ENCODE measurements at regions not wholly inside any gene's neighbourhood (a gene's known extent, or its start where the extent isn't known, plus 50 kb on each side); places are given as distances from the start of the nearest gene placed in this dataset.

DNA sequence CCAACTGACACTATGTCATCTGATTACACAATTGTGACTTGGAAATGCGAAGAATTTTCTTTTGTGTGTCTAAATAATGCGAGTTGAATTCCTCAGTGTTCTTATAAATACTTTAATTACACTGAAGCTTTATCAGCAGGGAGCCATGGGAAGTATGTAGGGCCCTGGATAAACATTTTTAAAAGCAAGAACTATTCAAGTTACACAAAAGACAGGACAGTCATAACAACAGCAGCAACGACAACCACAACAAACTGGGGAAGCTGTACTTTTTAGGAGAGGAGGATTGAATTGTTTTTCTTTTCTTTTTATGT, 250.3 kb upstream of the ZNF608 start:
- BruUV-seq (replicated peaks) = no TSS peak
- Histone ChIP-seq H3K4me3 (replicated peaks in 1 of 3; ENCODE audit: insufficient read depth in 1 of 3, low read depth in 2 of 3, low read length in 3 of 3) (no peak overlapping the region), H4K20me1 (ENCODE audit: insufficient read depth, low read length) (no peaks in the 10 kb centered on the region), H3K36me3 (replicated peaks in 1 of 2; ENCODE audit: control insufficient read depth in 1 of 2, insufficient read depth in 2 of 2, low read length in 2 of 2) (no peaks in the 10 kb centered on the region), H3K27ac (ENCODE audit: extremely low read length, insufficient read depth, low read length) (no peak overlapping the region), H3K79me2 (ENCODE audit: insufficient read depth, low read length) (no peaks in the 10 kb centered on the region), H3K4me1 (ENCODE audit: insufficient read depth, low read length) (no peaks in the 10 kb centered on the region), H3K27me3 (ENCODE audit: control insufficient read depth in 1 of 2, insufficient read depth in 2 of 2, low read length in 2 of 2) (no peaks in the 10 kb centered on the region), H2AFZ (ENCODE audit: low read length) (no peak overlapping the region), H3K9me3 (ENCODE audit: low read length) (no peaks in the 10 kb centered on the region), H3K4me2 (ENCODE audit: low read depth, low read length) (no peak overlapping the region), H3K9ac (ENCODE audit: insufficient read depth, low read depth, low read length) (no peak overlapping the region)
- CTCF ChIA-PET (ENCODE audit: low intra/inter-chr PET ratio, low total read pairs) = no interaction called here
- FAIRE-seq = no peak
- no peak for ATAC-seq
- TF ChIP-seq NFE2 (CRISPR knock-in tag; IDR thresholded peaks at IDR 0.05) (no peak), EP300 (IDR thresholded peaks at IDR 0.05; ENCODE audit: low read depth in 2 of 2, low read length in 2 of 2) (no peak), EP300 (CRISPR knock-in tag; IDR thresholded peaks at IDR 0.05; ENCODE audit: borderline replicate concordance) (no peak), JUN (CRISPR knock-in tag; IDR thresholded peaks at IDR 0.05) (no peak), SOX6 (IDR thresholded peaks at IDR 0.05) (no peak), SOX6 (CRISPR knock-in tag; IDR thresholded peaks at IDR 0.05) (no peak), ZBTB1 (CRISPR knock-in tag; IDR thresholded peaks at IDR 0.05; ENCODE audit: borderline replicate concordance) (no peak), HNRNPL (IDR thresholded peaks at IDR 0.05; ENCODE audit: low read depth, low read length) (no peak), TGIF2 (CRISPR knock-in tag; IDR thresholded peaks at IDR 0.05) (no peak), RBM22 (optimal IDR thresholded peaks at IDR 0.05; ENCODE audit: low read length) (no peak), CCAR2 (optimal IDR thresholded peaks at IDR 0.05; ENCODE audit: low read depth, low read length) (no peak), ELF4 (CRISPR knock-in tag; IDR thresholded peaks at IDR 0.05; ENCODE audit: borderline replicate concordance) (no peak)
- TF ChIP-seq, protein P1, sequence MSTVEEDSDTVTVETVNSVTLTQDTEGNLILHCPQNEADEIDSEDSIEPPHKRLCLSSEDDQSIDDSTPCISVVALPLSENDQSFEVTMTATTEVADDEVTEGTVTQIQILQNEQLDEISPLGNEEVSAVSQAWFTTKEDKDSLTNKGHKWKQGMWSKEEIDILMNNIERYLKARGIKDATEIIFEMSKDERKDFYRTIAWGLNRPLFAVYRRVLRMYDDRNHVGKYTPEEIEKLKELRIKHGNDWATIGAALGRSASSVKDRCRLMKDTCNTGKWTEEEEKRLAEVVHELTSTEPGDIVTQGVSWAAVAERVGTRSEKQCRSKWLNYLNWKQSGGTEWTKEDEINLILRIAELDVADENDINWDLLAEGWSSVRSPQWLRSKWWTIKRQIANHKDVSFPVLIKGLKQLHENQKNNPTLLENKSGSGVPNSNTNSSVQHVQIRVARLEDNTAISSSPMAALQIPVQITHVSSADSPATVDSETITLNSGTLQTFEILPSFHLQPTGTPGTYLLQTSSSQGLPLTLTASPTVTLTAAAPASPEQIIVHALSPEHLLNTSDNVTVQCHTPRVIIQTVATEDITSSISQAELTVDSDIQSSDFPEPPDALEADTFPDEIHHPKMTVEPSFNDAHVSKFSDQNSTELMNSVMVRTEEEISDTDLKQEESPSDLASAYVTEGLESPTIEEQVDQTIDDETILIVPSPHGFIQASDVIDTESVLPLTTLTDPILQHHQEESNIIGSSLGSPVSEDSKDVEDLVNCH (CRISPR knock-in tag; IDR thresholded peaks at IDR 0.05) = no peak
- TF ChIP-seq, protein P2, sequence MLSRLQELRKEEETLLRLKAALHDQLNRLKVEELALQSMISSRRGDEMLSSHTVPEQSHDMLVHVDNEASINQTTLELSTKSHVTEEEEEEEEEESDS (CRISPR knock-in tag; IDR thresholded peaks at IDR 0.05; ENCODE audit: borderline replicate concordance) = no peak
- TF ChIP-seq, protein P3, sequence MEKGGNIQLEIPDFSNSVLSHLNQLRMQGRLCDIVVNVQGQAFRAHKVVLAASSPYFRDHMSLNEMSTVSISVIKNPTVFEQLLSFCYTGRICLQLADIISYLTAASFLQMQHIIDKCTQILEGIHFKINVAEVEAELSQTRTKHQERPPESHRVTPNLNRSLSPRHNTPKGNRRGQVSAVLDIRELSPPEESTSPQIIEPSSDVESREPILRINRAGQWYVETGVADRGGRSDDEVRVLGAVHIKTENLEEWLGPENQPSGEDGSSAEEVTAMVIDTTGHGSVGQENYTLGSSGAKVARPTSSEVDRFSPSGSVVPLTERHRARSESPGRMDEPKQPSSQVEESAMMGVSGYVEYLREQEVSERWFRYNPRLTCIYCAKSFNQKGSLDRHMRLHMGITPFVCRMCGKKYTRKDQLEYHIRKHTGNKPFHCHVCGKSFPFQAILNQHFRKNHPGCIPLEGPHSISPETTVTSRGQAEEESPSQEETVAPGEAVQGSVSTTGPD (CRISPR knock-in tag; IDR thresholded peaks at IDR 0.05) = no peak
- TF ChIP-seq, protein P4, sequence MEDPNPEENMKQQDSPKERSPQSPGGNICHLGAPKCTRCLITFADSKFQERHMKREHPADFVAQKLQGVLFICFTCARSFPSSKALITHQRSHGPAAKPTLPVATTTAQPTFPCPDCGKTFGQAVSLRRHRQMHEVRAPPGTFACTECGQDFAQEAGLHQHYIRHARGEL (CRISPR knock-in tag; IDR thresholded peaks at IDR 0.05) = no peak
- in situ Hi-C loops (cut with HindIII; ENCODE audit: extremely low pct_ligation_motif_present, low pct_unique_long_range_greater_than_20kb) = no loop called here
- DNase-seq (ENCODE audit: low spot score) = no peak
- WGBS (ENCODE audit: low lambda C conversion rate) = 0% methylated on average over 3 of the region's 3 CpGs
- intact Hi-C loops (cut with micrococcal nuclease; ENCODE audit: unreplicated experiment) = no loop called here
- POLR2A ChIA-PET = no interaction called here

All from HepG2 (cell line).